ENCODE measurements at regions not wholly inside any gene's neighbourhood (a gene's known extent, or its start where the extent isn't known, plus 50 kb on each side); places are given as distances from the start of the nearest gene placed in this dataset.

GRCh38 chrX:69431420-69431819 is 72.7 kb upstream of the NALF2 start:
- no peak for TF ChIP-seq CTCF (IDR thresholded peaks at IDR 0.05)

DNA sequence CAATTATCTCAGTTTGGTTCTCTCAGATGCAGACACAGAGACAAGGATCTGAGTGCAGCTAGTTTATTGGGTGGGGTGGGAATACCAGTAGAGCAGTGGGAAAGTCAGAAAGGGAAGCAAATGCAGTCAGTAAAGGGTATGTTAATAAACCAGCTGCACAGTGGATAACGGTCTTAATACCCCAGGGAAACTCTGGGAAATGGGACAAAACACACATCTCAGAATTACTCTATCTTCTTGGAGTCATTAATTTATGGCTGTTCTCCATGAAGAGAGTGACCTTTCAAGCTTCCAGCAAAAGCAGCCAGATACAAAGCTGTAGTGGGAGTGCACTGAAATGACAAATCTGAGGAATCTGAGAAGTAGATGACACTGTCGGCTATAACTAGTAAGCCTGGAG is 73.3 kb upstream of the NALF2 start:
- no peak for TF ChIP-seq CTCF (IDR thresholded peaks at IDR 0.05)

- TF ChIP-seq CTCF (IDR thresholded peaks at IDR 0.05), result no peak
Measured at GRCh38 chrX:69429339-69430015, 74.6 kb upstream of the NALF2 start.

DNA sequence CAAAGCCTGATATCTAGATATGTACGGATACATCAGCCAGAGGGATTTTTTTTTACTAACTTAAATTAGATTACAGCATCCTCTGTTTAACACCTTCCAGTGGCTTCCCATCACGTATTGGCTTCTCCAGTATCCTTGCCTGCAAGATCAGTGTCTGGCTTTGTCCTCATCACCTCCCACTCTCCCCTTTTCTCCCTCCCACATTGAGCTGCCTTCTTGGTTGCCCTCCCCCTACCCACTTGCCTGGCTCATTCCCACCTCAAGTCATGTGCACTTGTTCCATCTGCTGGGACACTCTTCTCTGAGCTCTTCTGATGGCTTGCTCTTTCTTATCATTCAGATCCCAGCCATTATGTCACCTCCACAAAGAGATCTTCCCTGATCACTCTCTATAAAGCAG is 75.9 kb upstream of the NALF2 start:
- no peak for TF ChIP-seq CTCF (IDR thresholded peaks at IDR 0.05)

DNA sequence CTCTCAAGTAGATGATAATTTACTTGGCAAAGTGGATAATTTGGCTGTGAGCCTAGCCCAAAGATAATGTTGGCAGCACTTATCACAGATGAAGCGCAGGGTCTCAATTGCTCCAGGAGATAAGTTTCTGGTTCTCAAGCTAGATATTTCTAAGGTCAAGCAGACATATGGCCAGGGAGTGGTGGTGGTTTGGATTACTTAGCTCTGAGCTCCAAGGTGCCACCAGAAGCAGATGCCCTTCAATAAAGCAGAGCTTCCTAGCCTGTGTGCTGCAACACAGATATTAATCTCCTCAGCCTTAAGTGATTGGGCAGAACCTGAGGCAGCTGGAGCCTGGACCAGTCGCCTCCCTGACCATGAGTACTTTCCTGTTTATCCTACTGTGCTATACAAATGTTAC is 79.2 kb upstream of the NALF2 start:
- TF ChIP-seq CTCF (IDR thresholded peaks at IDR 0.05), result no peak

DNA sequence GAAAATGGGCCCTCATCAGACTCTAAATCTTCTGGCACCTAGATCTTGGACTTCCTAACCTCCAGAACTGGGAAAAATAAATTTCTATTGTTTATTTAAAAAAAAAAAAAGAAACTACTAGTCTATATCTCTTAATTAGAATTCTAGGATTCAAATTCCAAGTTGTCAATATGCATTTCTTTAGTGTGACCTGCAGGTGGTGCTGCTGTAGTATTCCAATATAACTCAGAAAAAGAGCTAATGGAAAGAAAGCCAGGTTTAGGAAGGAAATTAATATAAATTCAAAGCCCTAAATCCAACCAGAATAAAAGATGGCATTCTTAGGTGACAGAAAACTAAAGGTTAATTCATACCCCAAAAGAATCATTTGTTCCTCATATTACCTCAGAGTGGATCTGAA is 80.0 kb upstream of the NALF2 start:
- TF ChIP-seq CTCF (IDR thresholded peaks at IDR 0.05), result peak; percentile 37; the same call in 1 of the 2 replicates

DNA sequence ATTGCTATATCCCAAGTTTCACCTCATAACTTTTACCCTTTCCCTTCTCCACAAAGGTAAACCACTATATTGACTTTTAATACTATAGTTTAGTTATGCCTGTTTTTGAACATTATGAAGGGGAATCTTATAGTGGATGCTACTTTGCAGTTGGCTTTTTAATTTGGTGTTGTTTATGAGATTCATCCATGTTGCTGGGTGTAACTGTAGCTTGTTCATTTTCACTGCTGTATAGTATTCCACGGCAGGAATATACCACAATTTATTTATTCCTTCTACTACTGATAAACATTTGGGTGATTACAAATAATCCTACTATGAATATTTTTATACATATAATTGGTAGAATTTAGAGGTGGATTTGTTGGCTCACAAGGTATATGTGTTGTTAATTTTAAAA is 88.4 kb upstream of the NALF2 start:
- TF ChIP-seq CTCF (IDR thresholded peaks at IDR 0.05), result no peak

DNA sequence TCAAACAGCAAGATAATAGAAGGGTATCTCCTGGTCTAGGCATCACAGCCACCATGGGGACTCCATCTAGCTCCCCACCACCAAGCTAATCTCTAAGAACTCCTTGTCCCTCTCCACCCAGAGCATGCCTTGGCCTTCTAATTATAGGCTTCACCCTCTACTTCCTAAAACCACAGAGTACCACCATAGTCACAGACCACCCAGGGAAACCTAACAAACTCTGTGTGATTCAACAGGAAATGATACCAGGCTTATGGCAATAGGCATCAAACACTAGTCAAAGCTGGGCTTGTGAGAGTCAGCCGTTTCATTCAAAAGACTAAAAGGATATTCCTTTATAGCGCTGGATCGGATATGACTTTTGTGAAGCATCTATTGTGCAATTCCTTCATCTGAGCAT is 91.5 kb upstream of the NALF2 start:
- no peak for TF ChIP-seq CTCF (IDR thresholded peaks at IDR 0.05)
